Body of pancreas (tissue), 4 donors: ENCODE measurements at regions not wholly inside any gene's neighbourhood (a gene's known extent, or its start where the extent isn't known, plus 50 kb on each side); places are given as distances from the start of the nearest gene placed in this dataset.

Source experiments
- ATAC-seq: fragments of 150-250 bp; one replicate; pipeline ENCODE4 v1.9.1; 2016
- DNase-seq, 4 donors: peaks; one replicate each; pipeline ENCODE4 v3.0.0-alpha.2; 2019
- H3K27ac ChIP-seq, 4 donors: fragments of 200-600 bp; sonication (generic); 1 replicate in 3 of 4; 2 replicates in 1 of 4; pipeline versions ENCODE4 v1.5.1 to v1.6.1; 2016 to 2019; ENCODE audit warnings: mild to moderate bottlenecking in 1 of 4, mixed read lengths in 1 of 4, moderate library complexity in 1 of 4
- H3K27me3 ChIP-seq, 2 donors: fragments of 200-600 bp; sonication (generic); one replicate each; pipeline ENCODE4 v1.6.0; 2016; ENCODE audit warnings: mild to moderate bottlenecking in 1 of 2
- H3K36me3 ChIP-seq, 2 donors: fragments of 200-600 bp; sonication (generic); replicated peaks in 1 of 2; 2 replicates each; pipeline ENCODE4 v1.5.1; 2016; ENCODE audit warnings: low read depth in 2 of 2; ENCODE audit not compliant: insufficient read depth in 1 of 2
- H3K4me1 ChIP-seq: fragments of 200-600 bp; sonication (generic); one replicate; pipeline ENCODE4 v1.6.0; 2016
- H3K4me3 ChIP-seq, 2 donors: fragments of 200-600 bp; sonication (generic); 1 replicate in 1 of 2; 2 replicates in 1 of 2; pipeline ENCODE4 v1.5.1; 2016 to 2019
- H3K9me3 ChIP-seq, 3 donors: fragments of 200-600 bp; sonication (generic); 1 replicate in 2 of 3; 2 replicates in 1 of 3; pipeline ENCODE4 v1.5.1; 2016
- POLR2A ChIP-seq, 3 donors: fragments of 450-650 bp; IDR thresholded peaks; one replicate each; pipeline ENCODE4 v1.6.1; 2016; ENCODE audit warnings: antibody characterized with exemption in 3 of 3, mild to moderate bottlenecking in 2 of 3
- WGBS, 2 donors: methylation state at CpG; one replicate each; pipeline ENCODE4 v1.1.5; 2017; 5-methylcytosine and 5-hydroxymethylcytosine counted together
- intact Hi-C: fragments of 100-400 bp; cut with DNase I; formaldehyde crosslinking; loops from one replicate; pipeline ENCODE4 v1.15.1; 2023
- TF ChIP-seq, protein P1 (sequence below), 7 experiments: fragments of 450-650 bp in 4 of 7; fragments of 200-600 bp in 3 of 7; sonication (generic) in 3 of 7; IDR thresholded peaks; one replicate each; pipeline ENCODE4 v1.5.1; 2016 to 2019; ENCODE audit warnings: antibody characterized with exemption in 7 of 7

DNA sequence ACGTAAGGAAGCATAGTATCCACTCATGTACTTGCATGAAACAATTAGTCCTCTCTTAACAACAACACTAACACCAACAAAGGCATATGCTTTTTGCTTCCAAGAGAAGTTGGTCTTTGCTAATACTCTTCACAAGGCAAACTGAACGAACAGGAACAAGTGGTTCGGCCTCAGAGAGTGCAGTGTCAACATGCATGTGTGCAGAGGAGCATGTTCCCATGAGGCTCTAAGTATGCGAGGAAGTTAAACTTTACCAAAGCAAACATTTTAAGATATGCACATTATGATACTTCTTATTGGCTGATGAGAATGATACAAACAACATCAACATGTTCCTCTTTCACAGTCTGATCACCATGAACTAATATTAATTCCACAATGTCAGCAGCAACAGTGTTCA is 285.3 kb upstream of the IRX5 start:
- no peaks in the 10 kb centered on the region for H3K27me3 ChIP-seq
- WGBS, 2 donors, result 35 to 51% methylated on average over 4 of the region's 4 CpGs
- ATAC-seq, result no peak

DNA sequence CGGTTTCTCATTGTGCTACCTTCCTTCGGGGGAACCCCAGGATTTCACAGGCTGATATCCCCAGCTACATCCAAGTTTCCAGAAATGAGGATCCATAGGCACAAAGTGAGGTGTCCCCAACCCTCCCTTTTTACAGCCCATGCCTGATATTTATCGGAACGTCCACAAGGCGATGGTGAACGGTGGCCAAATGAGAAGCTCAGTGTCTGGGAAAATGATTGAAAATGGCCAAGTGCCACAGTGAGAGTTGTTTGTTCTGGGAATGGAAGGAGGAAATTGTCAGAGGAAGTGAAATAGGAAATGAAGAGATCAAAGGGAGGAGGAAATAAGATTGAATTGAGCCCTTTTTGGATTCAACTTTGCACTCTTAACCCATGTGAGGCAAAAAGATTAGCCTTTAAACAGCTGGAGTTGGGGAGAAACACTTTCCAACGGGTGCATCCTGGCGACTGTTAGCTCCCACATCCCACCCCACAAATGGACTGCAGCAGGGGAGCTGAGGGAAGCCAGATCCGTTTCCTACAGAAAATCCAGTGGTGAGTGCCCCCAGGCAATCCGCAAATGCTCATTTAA is 294.4 kb upstream of the IRX5 start:
- Histone ChIP-seq H3K4me1 (no peaks in the 10 kb centered on the region), H3K4me3 (no peak overlapping the region), H3K27ac (no peak overlapping the region), H3K36me3 (no peaks in the 10 kb centered on the region), H3K9me3 (no peaks in the 10 kb centered on the region), H3K27me3 (peaks cover 0 to 3% of the 10 kb centered on the region in 2 donors)
- 73 to 77% methylated on average over 10 of the region's 10 CpGs for WGBS, 2 donors
- DNase-seq (no peak), ATAC-seq (no peak)
- no peak for TF ChIP-seq POLR2A (IDR thresholded peaks at IDR 0.05)
- TF ChIP-seq, protein P1, sequence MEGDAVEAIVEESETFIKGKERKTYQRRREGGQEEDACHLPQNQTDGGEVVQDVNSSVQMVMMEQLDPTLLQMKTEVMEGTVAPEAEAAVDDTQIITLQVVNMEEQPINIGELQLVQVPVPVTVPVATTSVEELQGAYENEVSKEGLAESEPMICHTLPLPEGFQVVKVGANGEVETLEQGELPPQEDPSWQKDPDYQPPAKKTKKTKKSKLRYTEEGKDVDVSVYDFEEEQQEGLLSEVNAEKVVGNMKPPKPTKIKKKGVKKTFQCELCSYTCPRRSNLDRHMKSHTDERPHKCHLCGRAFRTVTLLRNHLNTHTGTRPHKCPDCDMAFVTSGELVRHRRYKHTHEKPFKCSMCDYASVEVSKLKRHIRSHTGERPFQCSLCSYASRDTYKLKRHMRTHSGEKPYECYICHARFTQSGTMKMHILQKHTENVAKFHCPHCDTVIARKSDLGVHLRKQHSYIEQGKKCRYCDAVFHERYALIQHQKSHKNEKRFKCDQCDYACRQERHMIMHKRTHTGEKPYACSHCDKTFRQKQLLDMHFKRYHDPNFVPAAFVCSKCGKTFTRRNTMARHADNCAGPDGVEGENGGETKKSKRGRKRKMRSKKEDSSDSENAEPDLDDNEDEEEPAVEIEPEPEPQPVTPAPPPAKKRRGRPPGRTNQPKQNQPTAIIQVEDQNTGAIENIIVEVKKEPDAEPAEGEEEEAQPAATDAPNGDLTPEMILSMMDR (IDR thresholded peaks at IDR 0.05), result no peak
- intact Hi-C loops, result no loop called here

More for the DNA sequence above, 285.3 kb upstream of the IRX5 start:
- no peak overlapping the region for H3K27ac ChIP-seq
- no peak for DNase-seq
- no peaks in the 10 kb centered on the region for H3K9me3 ChIP-seq
- intact Hi-C loops, result no loop called here
- no peaks in the 10 kb centered on the region for H3K36me3 ChIP-seq
- no peak overlapping the region for H3K4me3 ChIP-seq
- H3K4me1 ChIP-seq, result no peaks in the 10 kb centered on the region
- no peak for TF ChIP-seq POLR2A (IDR thresholded peaks at IDR 0.05)
- TF ChIP-seq, protein P1 (IDR thresholded peaks at IDR 0.05), result no peak

DNA sequence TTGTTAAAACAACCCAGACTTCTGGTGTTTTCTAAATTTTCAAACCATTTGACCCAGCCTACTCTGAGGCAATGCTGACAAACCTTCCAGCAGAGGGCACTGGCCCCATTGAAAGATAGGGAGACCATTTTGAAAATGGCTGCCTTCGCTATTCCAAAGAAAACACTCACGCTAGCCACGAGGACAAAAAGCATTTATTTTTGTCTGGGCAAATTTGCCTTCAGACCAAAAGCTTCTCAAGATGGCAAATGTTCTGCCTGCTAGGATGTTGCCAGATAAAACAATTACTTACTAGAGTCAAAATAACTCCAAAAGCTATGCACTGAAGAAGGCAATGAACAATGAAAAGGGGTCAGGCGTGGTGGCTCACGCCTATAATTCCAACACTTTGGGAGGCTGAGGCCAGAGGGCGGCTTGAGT is 296.7 kb upstream of the IRX5 start:
- Histone ChIP-seq H3K36me3 (no peaks in the 10 kb centered on the region), H3K27me3 (peaks cover 0 to 3% of the 10 kb centered on the region in 2 donors), H3K4me1 (peaks cover 5% of the 10 kb centered on the region), H3K27ac (no peak overlapping the region), H3K4me3 (no peak overlapping the region), H3K9me3 (no peaks in the 10 kb centered on the region)
- DNase-seq, result no peak
- 73 to 84% methylated on average over 6 of the region's 6 CpGs for WGBS, 2 donors
- no peak for TF ChIP-seq POLR2A (IDR thresholded peaks at IDR 0.05)
- TF ChIP-seq, protein P1 (IDR thresholded peaks at IDR 0.05), result no peak
- no peak for ATAC-seq
- intact Hi-C loops, result no loop called here

DNA sequence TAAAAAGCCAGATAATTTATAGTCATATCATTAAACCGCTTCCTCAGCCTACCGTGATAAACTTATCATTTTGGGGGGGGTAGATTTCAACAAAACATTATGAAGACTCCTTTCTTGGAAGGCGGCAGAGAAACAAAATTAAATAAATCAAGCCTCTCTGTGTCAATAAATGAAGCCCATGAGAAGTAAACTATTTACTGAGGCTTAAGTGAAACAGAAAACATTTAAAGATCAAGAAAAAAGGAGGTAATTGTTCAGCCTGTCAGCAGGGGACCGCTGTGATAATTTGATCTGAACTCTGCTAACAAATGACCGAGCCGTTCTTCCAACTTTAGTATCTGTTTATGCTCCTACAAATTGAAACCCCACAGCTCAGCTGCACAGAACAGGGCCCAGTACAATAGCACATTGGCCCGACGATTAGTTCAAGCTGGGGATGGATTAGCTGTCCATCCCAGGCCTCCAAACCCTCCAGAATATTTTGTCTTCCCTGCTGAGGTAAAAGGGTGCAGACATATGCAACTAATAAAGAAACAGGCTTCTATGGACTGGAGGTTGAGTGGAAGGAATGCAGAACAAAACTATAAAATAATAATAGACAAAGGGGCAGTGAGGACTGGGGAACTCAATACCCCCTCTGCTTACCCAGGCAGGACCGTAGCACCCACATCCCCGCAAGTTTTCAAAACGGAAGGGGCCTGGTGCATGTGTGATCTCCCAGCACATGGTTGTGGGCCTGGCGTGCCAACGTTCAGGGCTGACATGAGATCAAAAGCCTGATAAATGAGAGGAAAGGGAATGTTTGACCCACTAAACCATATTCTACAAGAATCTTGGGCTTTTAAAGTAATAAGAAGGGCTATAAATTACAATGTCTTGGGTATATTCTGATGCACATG is 298.1 kb upstream of the IRX5 start:
- H3K36me3 ChIP-seq, result no peaks in the 10 kb centered on the region
- peaks cover 12% of the 10 kb centered on the region for H3K4me1 ChIP-seq
- H3K27me3 ChIP-seq, result peaks cover 0 to 3% of the 10 kb centered on the region in 2 donors
- no peak overlapping the region for H3K27ac ChIP-seq
- H3K4me3 ChIP-seq, result no peak overlapping the region
- TF ChIP-seq POLR2A (IDR thresholded peaks at IDR 0.05), result no peak
- TF ChIP-seq, protein P1 (IDR thresholded peaks at IDR 0.05), result no peak
- 65 to 71% methylated on average over 13 of the region's 13 CpGs for WGBS, 2 donors
- DNase-seq (no peak), ATAC-seq (no peak)
- intact Hi-C loops, result no loop called here
- H3K9me3 ChIP-seq, result no peaks in the 10 kb centered on the region
